ENCODE measurements at regions not wholly inside any gene's neighbourhood (a gene's known extent, or its start where the extent isn't known, plus 50 kb on each side); places are given as distances from the start of the nearest gene placed in this dataset.
"Not testable (repeated sequence)": the region's sequence is repeated elsewhere in the genome, so short reads cannot be mapped to it uniquely, and the experiment has no call there.

GRCh38 chr9:104319198-104319597, 184.9 kb upstream of the OR13F1 start:
- FAIRE-seq (no peak), DNase-seq (no peak)
- H3K9ac ChIP-seq (ENCODE audit: low read length in 3 of 3): no peak overlapping the region
- no peaks in the 10 kb centered on the region for H3K27me3 ChIP-seq (ENCODE audit: control insufficient read depth, insufficient read depth, low read length)
- no peak overlapping the region for H3K27ac ChIP-seq (ENCODE audit: low read depth in 2 of 2, low read length in 2 of 2)
- intact Hi-C loops (cut with DNase I): no loop called here
- H3K36me3 ChIP-seq (ENCODE audit: control insufficient read depth in 2 of 3, insufficient read depth in 3 of 3, low read length in 3 of 3): no peaks in the 10 kb centered on the region
- H3K4me1 ChIP-seq (ENCODE audit: control insufficient read depth in 2 of 3, insufficient read depth in 2 of 3, low read depth in 1 of 3, low read length in 3 of 3): no peaks in the 10 kb centered on the region
- H3K9me3 ChIP-seq (ENCODE audit: control insufficient read depth in 2 of 3, insufficient read depth in 1 of 3, low read length in 3 of 3): no peaks in the 10 kb centered on the region
- no peak for TF ChIP-seq CTCF (IDR thresholded peaks at IDR 0.05; ENCODE audit: borderline replicate concordance, extremely low read depth, insufficient read depth)
- H3K4me3 ChIP-seq (ENCODE audit: low read length in 3 of 3): no peak overlapping the region

GRCh38 chr9:104319685-104320084, 184.4 kb upstream of the OR13F1 start:
- no peak overlapping the region for H3K27ac ChIP-seq (ENCODE audit: low read depth in 2 of 2, low read length in 2 of 2)
- no peak overlapping the region for H3K9ac ChIP-seq (ENCODE audit: low read length in 3 of 3)
- TF ChIP-seq CTCF (IDR thresholded peaks at IDR 0.05; ENCODE audit: borderline replicate concordance, extremely low read depth, insufficient read depth): no peak
- H3K36me3 ChIP-seq (ENCODE audit: control insufficient read depth in 2 of 3, insufficient read depth in 3 of 3, low read length in 3 of 3): no peaks in the 10 kb centered on the region
- intact Hi-C loops (cut with DNase I): no loop called here
- no peaks in the 10 kb centered on the region for H3K4me1 ChIP-seq (ENCODE audit: control insufficient read depth in 2 of 3, insufficient read depth in 2 of 3, low read depth in 1 of 3, low read length in 3 of 3)
- no peaks in the 10 kb centered on the region for H3K27me3 ChIP-seq (ENCODE audit: control insufficient read depth, insufficient read depth, low read length)
- no peak overlapping the region for H3K4me3 ChIP-seq (ENCODE audit: low read length in 3 of 3)
- FAIRE-seq: no peak
- DNase-seq: peak in 2 of 5 donors; percentile 25 to 28
- H3K9me3 ChIP-seq (ENCODE audit: control insufficient read depth in 2 of 3, insufficient read depth in 1 of 3, low read length in 3 of 3): no peaks in the 10 kb centered on the region

- H3K9me3 ChIP-seq (ENCODE audit: control insufficient read depth in 2 of 3, insufficient read depth in 1 of 3, low read length in 3 of 3): no peaks in the 10 kb centered on the region
- no peak overlapping the region for H3K4me3 ChIP-seq (ENCODE audit: low read length in 3 of 3)
- H3K9ac ChIP-seq (ENCODE audit: low read length in 3 of 3): no peak overlapping the region
- FAIRE-seq (no peak), DNase-seq (no peak)
- H3K36me3 ChIP-seq (ENCODE audit: control insufficient read depth in 2 of 3, insufficient read depth in 3 of 3, low read length in 3 of 3): no peaks in the 10 kb centered on the region
- no peak for TF ChIP-seq CTCF (IDR thresholded peaks at IDR 0.05; ENCODE audit: borderline replicate concordance, extremely low read depth, insufficient read depth)
- intact Hi-C loops (cut with DNase I): no loop called here
- no peaks in the 10 kb centered on the region for H3K4me1 ChIP-seq (ENCODE audit: control insufficient read depth in 2 of 3, insufficient read depth in 2 of 3, low read depth in 1 of 3, low read length in 3 of 3)
- no peak overlapping the region for H3K27ac ChIP-seq (ENCODE audit: low read depth in 2 of 2, low read length in 2 of 2)
- no peaks in the 10 kb centered on the region for H3K27me3 ChIP-seq (ENCODE audit: control insufficient read depth, insufficient read depth, low read length)
Observed at GRCh38 chr9:104322596-104322995, 181.5 kb upstream of the OR13F1 start.

- H3K27ac ChIP-seq (ENCODE audit: low read depth in 2 of 2, low read length in 2 of 2); H3K36me3 ChIP-seq (ENCODE audit: control insufficient read depth in 2 of 3, insufficient read depth in 3 of 3, low read length in 3 of 3); intact Hi-C loops (cut with DNase I); H3K9ac ChIP-seq (ENCODE audit: low read length in 3 of 3); H3K4me1 ChIP-seq (ENCODE audit: control insufficient read depth in 2 of 3, insufficient read depth in 2 of 3, low read depth in 1 of 3, low read length in 3 of 3); H3K4me3 ChIP-seq (ENCODE audit: low read length in 3 of 3); H3K9me3 ChIP-seq (ENCODE audit: control insufficient read depth in 2 of 3, insufficient read depth in 1 of 3, low read length in 3 of 3); DNase-seq; H3K27me3 ChIP-seq (ENCODE audit: control insufficient read depth, insufficient read depth, low read length): not testable (repeated sequence)
- peak; percentile 64 for FAIRE-seq
Observed at GRCh38 chr9:104323967-104324694, 179.9 kb upstream of the OR13F1 start.
